NCI-H345 (cell line): ENCODE measurements at regions not wholly inside any gene's neighbourhood (a gene's known extent, or its start where the extent isn't known, plus 50 kb on each side); places are given as distances from the start of the nearest gene placed in this dataset.
"Not testable (repeated sequence)": the region's sequence is repeated elsewhere in the genome, so short reads cannot be mapped to it uniquely, and the experiment has no call there.

ENCODE experiments used
- DNase-seq: peaks from one replicate; lab custom pipeline; 2025; lab: John Stamatoyannopoulos, UW

DNA sequence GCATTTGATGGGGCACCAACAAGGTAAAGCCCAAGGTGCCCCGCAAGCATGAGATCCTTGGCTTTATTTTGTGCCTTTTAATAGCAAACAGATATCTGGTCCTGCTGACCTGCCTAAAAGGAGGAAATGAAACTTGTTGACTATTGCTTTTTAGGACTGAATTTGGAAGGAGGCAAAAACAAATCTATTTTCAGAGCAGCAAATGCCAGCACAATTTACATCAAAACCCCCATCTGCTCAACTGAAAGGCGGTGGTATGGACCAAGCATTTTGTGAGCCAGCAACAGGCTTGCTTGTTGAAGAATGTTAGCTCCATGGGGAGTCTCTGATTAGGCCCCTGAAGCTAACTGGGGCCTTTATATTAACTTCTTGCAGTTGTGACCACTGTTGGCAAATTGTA lies 192.6 kb upstream of the E2F8 start:
- no peak for DNase-seq

GRCh38 chr11:19432370-19433061 lies 191.8 kb upstream of the E2F8 start:
- no peak for DNase-seq

GRCh38 chr11:19430754-19431398 lies 190.1 kb upstream of the E2F8 start:
- no peak for DNase-seq

GRCh38 chr11:19430346-19430745 lies 189.6 kb upstream of the E2F8 start:
- no peak for DNase-seq

- DNase-seq: no peak
Measured at GRCh38 chr11:19429108-19429760, 188.5 kb upstream of the E2F8 start.

GRCh38 chr11:19428206-19429002 lies 187.7 kb upstream of the E2F8 start:
- no peak for DNase-seq

DNA sequence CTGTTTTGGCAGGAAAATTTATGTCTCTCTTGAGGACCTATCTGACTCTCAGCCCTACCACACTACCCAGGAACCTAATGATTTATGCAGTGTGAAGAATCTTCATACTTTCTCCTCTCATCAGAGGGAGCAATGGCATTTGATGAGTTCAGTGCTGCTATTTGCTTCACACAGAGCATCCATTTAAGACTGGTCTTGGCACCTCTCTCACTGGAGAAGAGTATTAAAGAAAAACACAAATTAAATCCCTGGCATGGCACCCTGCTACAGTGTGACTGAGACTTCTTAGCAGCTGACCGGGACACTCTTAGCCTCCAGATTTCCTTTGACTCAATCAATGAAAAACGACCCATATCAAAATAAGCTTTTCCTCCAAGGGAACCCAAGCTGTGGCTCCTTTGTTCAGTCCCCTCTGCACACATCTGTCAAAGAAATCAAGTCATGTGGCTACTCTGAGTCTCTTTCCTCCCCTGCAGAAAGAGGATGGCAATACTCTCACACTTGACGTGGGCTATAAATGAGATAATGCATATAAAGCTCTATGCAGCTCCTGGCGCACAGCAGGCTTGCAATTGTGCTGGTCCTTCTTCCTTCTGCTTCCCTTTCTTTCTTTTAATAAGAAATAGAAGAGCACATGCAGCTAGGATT lies 186.1 kb upstream of the E2F8 start:
- no peak for DNase-seq

GRCh38 chr11:19426011-19426755 lies 185.4 kb upstream of the E2F8 start:
- DNase-seq: no peak

GRCh38 chr11:19422276-19422675 lies 181.5 kb upstream of the E2F8 start:
- no peak for DNase-seq

DNA sequence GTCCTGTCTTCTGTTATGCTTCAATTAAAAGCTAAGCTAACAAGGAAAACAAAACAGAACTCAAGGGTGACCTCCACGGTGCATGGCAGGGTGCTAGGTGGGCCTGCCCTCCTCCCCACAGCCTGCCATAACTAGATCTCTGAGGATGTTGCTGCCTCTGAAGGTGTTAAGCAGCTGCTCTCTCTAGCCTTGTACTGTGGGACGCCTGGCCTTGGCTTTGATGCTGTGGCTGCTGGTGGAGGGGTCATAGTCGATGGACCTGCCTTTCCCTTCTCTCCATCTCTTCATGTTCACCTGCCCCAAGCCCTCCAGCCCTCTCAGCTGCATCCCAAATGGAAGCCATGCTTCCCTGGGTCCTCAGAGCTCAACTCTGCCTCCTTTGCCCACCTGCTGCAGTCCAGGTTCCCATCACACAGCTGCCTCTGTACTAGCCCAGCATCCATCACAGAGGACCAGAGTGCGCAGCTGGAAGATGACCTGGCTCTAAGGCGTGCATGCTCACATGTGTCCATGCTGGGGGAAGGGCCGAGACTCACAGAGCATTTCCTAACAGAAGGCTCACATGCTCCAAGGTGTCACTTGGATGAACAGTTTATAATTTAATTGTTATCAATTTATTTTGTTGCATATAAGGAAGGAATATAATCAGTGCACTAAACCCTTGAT lies 180.3 kb upstream of the E2F8 start:
- no peak for DNase-seq

DNA sequence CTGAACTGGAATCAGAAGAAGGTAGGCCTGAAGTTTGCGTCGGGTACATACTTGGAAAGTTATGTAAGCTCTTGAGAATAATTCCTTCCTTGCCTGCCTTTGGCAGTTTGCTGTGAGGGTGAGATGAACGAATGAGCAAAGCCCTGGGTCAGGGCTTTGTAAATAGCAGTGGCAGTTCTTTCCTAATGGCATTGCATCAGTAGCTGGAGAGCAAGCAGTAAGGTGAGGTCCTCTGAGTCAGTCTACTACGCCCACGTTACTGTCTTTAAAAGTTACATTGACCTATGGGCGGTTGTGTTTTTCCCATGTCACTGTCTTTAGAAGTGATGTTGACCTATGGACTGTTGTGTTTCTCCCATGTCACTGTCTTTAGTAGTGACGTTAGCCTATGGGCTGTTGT lies 179.1 kb upstream of the E2F8 start:
- no peak for DNase-seq

GRCh38 chr11:19419021-19419750 lies 178.4 kb upstream of the E2F8 start:
- no peak for DNase-seq

DNA sequence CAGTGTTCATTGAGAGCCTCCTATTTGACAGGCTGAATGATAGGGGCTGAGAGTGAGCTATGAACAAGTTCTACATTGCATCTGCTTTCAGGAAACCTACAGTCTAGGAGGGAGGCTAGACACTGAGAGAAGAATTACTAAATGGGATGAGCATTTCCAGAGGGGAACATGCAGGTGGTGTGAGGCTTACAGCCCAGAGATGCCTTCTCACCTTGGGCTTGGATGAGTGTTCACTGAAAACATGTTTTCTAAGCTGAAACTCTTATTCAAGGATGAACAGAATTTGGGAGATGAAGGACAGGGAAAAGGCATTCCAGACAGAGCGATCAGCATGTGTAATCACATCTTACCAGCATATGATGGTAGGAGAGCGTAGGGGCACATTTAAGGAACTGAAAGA lies 177.5 kb upstream of the E2F8 start:
- DNase-seq: no peak

- not testable (repeated sequence) for DNase-seq
Measured at GRCh38 chr11:19412070-19412469, 171.3 kb upstream of the E2F8 start.

DNA sequence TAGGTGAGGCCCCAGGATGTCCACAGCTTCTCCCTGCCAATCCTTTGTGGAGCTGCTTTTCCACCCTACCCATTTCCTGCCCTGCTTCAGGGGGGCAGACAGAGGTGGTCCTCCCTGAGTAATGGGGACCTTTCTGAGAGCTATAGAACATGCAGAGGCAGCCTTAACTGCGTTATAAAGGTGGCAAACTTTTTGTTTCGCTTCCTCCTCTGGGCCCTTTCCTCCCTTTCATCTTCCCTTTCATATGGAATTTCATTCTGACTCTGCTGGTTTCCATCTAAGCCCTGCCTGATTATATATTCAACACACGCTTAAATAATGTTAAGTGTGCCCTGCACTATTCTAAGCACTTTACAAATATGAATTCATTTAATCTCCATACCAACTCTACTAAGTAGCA lies 169.3 kb upstream of the E2F8 start:
- no peak for DNase-seq

DNA sequence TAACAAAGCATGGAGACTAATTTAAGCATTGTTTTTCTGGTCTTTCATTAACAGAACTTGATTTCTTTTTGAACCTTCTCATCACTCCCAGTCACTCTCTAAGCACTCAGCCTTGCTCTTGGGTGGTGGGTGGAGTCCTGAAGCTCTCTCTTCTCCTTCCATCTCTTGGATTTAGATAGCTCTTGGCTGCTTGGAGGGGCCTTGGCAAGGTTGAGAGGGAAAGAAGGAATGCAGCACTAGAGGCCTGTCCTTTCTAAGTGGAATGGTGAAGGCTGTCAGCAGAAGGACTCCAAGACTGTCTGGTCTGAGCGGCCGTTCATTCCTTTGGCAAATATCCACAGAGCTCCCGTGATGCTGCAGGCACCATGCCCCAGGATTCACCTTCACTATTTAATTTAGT lies 168.6 kb upstream of the E2F8 start:
- DNase-seq: no peak

DNA sequence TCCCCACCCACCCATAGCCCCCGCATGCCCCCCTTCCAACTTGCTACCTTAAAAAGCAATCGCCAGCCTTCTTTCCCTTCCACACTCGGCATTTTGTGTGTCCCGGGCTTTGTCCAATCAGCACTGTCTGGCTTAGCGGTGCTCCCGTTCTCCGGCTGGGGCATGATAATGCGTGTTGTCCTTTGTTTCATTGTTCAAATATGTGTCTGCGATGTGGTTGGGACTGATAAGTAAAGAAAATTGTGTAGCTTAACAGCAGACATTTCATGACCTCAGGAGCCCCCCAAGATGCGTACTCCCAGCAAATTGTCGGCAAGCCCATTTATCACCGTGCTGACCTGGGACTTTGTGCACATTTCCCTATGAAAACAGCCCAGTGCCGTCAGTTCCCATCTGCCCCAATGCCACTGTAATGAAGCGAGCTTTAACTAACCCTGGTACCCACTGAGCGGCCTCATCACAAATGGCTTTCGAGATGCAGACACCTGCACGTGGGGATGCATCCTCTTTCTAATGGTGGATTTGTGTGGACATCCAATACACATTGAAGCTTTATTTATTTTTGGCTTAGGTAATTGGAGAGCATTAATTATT lies 167.0 kb upstream of the E2F8 start:
- no peak for DNase-seq

DNA sequence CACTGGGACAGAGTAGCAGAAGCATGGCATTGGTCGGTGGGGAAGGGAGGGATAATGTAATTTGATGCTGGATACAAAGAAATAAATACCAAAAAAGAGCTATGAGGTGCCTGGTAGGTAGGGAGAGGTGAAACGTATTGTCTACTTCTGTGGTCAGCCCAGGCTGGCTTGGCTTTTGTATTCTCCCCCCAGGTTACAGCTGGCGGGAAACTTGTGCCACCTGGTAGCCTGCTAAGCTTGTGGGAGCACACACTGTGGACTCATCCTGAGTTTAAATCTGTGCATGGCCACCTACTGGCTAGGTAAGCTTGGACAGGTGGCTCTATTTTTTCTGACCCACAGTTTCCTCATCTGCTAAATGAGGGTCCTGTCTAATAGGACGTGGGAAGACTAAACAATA lies 165.2 kb upstream of the E2F8 start:
- DNase-seq: no peak

DNA sequence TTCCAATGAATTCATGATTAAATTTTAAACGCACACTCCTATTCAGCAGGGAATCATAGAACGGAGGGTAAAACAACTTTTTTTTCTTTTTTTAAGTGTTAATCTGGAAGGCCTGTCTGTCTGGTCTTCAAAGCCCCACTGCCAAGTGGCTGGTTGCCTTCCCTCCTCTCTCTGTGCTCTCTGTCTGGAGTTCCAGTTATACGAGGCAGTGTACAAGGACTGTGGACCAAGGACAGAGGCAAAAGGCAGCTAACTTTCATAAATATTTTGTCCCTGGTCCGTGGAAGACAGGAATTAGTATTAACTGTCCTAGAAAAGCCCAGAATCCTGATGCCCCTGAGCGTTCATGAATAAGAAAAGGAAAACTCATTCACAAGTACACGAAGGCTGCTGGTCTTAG lies 164.0 kb upstream of the E2F8 start:
- no peak for DNase-seq
